ENCODE measurements at regions not wholly inside any gene's neighbourhood (a gene's known extent, or its start where the extent isn't known, plus 50 kb on each side); places are given as distances from the start of the nearest gene placed in this dataset.

- H3K27ac Mint-ChIP-seq, result no peak overlapping the region
- peaks cover 0 to 3% (median 0%) of the 10 kb centered on the region in 3 donors for H3K9me3 Mint-ChIP-seq
- Histone ChIP-seq H3K4me3 (ENCODE audit: control insufficient read depth in 1 of 2, extremely low read depth in 1 of 2, low read length in 1 of 2) (no peak overlapping the region), H3K27ac (ENCODE audit: low read length) (no peak overlapping the region), H3K36me3 (ENCODE audit: control insufficient read depth in 2 of 2, extremely low read depth in 1 of 2, insufficient read depth in 1 of 2, low read length in 1 of 2) (no peaks in the 10 kb centered on the region), H3K9me3 (no peaks in the 10 kb centered on the region), H3K4me1 (ENCODE audit: control insufficient read depth in 1 of 2, extremely low read depth in 1 of 2, insufficient read depth in 2 of 2, low read length in 2 of 2) (no peaks in the 10 kb centered on the region), H3K27me3 (replicated peaks in 1 of 2; ENCODE audit: control insufficient read depth in 2 of 2, extremely low read depth in 1 of 2, insufficient read depth in 2 of 2, low read length in 1 of 2) (peaks cover 0 to 5% of the 10 kb centered on the region in 2 experiments)
- WGBS (ENCODE audit: insufficient coverage), result no CpG with 5 or more reads among the region's 3 CpGs
- no peaks in the 10 kb centered on the region for H3K36me3 Mint-ChIP-seq
- H3K4me1 Mint-ChIP-seq, result no peaks in the 10 kb centered on the region
- peaks cover 0 to 8% of the 10 kb centered on the region in 2 donors for H3K27me3 Mint-ChIP-seq
- ChIA-PET CTCF (no interaction called here), POLR2A (no interaction called here)
- DNase-seq (peak in 6 of 35 experiments; percentile 3 to 60 (median 4)), ATAC-seq (replicated peaks in 1 of 4) (no peak)
- H3K4me3 Mint-ChIP-seq, result no peak overlapping the region
These were observed 691.8 kb downstream of the BCL11B start for GRCh38 chr14:98580131-98580678.

- POLR2A ChIA-PET, result no interaction called here
- Histone ChIP-seq H3K27me3 (replicated peaks in 1 of 2; ENCODE audit: control insufficient read depth in 2 of 2, extremely low read depth in 1 of 2, insufficient read depth in 2 of 2, low read length in 1 of 2) (peaks cover 0 to 5% of the 10 kb centered on the region in 2 experiments), H3K4me3 (ENCODE audit: control insufficient read depth in 1 of 2, extremely low read depth in 1 of 2, low read length in 1 of 2) (no peak overlapping the region), H3K27ac (ENCODE audit: low read length) (no peak overlapping the region), H3K36me3 (ENCODE audit: control insufficient read depth in 2 of 2, extremely low read depth in 1 of 2, insufficient read depth in 1 of 2, low read length in 1 of 2) (no peaks in the 10 kb centered on the region), H3K9me3 (no peaks in the 10 kb centered on the region), H3K4me1 (ENCODE audit: control insufficient read depth in 1 of 2, extremely low read depth in 1 of 2, insufficient read depth in 2 of 2, low read length in 2 of 2) (no peaks in the 10 kb centered on the region)
- H3K27ac Mint-ChIP-seq, result no peak overlapping the region
- peaks cover 0 to 8% of the 10 kb centered on the region in 2 donors for H3K27me3 Mint-ChIP-seq
- no peak overlapping the region for H3K4me3 Mint-ChIP-seq
- H3K9me3 Mint-ChIP-seq, result peaks cover 0 to 3% (median 0%) of the 10 kb centered on the region in 3 donors
- H3K36me3 Mint-ChIP-seq, result no peaks in the 10 kb centered on the region
- H3K4me1 Mint-ChIP-seq, result no peaks in the 10 kb centered on the region
- CTCF ChIA-PET, result interaction anchor here in 1 of 2 donors (0.6 kb wide), 1 partner anchor 533 kb away, joined by 3 read pairs; no protein-coding TSS in a partner anchor
- 73% methylated on average over 7 of the region's 7 CpGs for WGBS (ENCODE audit: insufficient coverage)
- DNase-seq, result no peak
- ATAC-seq (replicated peaks in 1 of 4), result no peak
These were observed 689.7 kb downstream of the BCL11B start for GRCh38 chr14:98582276-98582675.

- Mint-ChIP-seq H3K36me3 (no peaks in the 10 kb centered on the region), H3K9me3 (peaks cover 0 to 3% (median 3%) of the 10 kb centered on the region in 3 donors), H3K4me3 (no peak overlapping the region), H3K27me3 (no peaks in the 10 kb centered on the region), H3K4me1 (no peaks in the 10 kb centered on the region), H3K27ac (no peak overlapping the region)
- CTCF ChIA-PET, result no interaction called here
- 83% methylated on average over 5 of the region's 6 CpGs for WGBS (ENCODE audit: insufficient coverage)
- Histone ChIP-seq H3K36me3 (ENCODE audit: control insufficient read depth in 2 of 2, extremely low read depth in 1 of 2, insufficient read depth in 1 of 2, low read length in 1 of 2) (no peaks in the 10 kb centered on the region), H3K4me1 (ENCODE audit: control insufficient read depth in 1 of 2, extremely low read depth in 1 of 2, insufficient read depth in 2 of 2, low read length in 2 of 2) (no peaks in the 10 kb centered on the region), H3K4me3 (ENCODE audit: control insufficient read depth in 1 of 2, extremely low read depth in 1 of 2, low read length in 1 of 2) (no peak overlapping the region), H3K27ac (ENCODE audit: low read length) (no peak overlapping the region), H3K27me3 (replicated peaks in 1 of 2; ENCODE audit: control insufficient read depth in 2 of 2, extremely low read depth in 1 of 2, insufficient read depth in 2 of 2, low read length in 1 of 2) (no peaks in the 10 kb centered on the region), H3K9me3 (no peaks in the 10 kb centered on the region)
- POLR2A ChIA-PET, result no interaction called here
- no peak for ATAC-seq (replicated peaks in 1 of 4)
- DNase-seq, result no peak
These were observed 680.8 kb downstream of the BCL11B start for GRCh38 chr14:98591161-98591560.

GRCh38 chr14:98592611-98593170 is 679.3 kb downstream of the BCL11B start:
- Histone ChIP-seq H3K36me3 (ENCODE audit: control insufficient read depth in 2 of 2, extremely low read depth in 1 of 2, insufficient read depth in 1 of 2, low read length in 1 of 2) (no peaks in the 10 kb centered on the region), H3K4me3 (ENCODE audit: control insufficient read depth in 1 of 2, extremely low read depth in 1 of 2, low read length in 1 of 2) (no peak overlapping the region), H3K9me3 (peaks cover 4% of the 10 kb centered on the region), H3K27ac (ENCODE audit: low read length) (no peak overlapping the region), H3K4me1 (ENCODE audit: control insufficient read depth in 1 of 2, extremely low read depth in 1 of 2, insufficient read depth in 2 of 2, low read length in 2 of 2) (no peaks in the 10 kb centered on the region), H3K27me3 (replicated peaks in 1 of 2; ENCODE audit: control insufficient read depth in 2 of 2, extremely low read depth in 1 of 2, insufficient read depth in 2 of 2, low read length in 1 of 2) (no peaks in the 10 kb centered on the region)
- H3K9me3 Mint-ChIP-seq, result peaks cover 5 to 10% (median 10%) of the 10 kb centered on the region in 3 donors
- H3K27me3 Mint-ChIP-seq, result no peaks in the 10 kb centered on the region
- H3K4me3 Mint-ChIP-seq, result no peak overlapping the region
- no peak for ATAC-seq (replicated peaks in 1 of 4)
- no peak overlapping the region for H3K27ac Mint-ChIP-seq
- ChIA-PET CTCF (no interaction called here), POLR2A (no interaction called here)
- 87% methylated on average over 19 of the region's 21 CpGs for WGBS (ENCODE audit: insufficient coverage)
- H3K4me1 Mint-ChIP-seq, result no peaks in the 10 kb centered on the region
- peaks cover 4% of the 10 kb centered on the region for H3K36me3 Mint-ChIP-seq
- no peak for DNase-seq

- ChIA-PET POLR2A (no interaction called here), CTCF (no interaction called here)
- Histone ChIP-seq H3K27me3 (replicated peaks in 1 of 2; ENCODE audit: control insufficient read depth in 2 of 2, extremely low read depth in 1 of 2, insufficient read depth in 2 of 2, low read length in 1 of 2) (no peaks in the 10 kb centered on the region), H3K4me1 (ENCODE audit: control insufficient read depth in 1 of 2, extremely low read depth in 1 of 2, insufficient read depth in 2 of 2, low read length in 2 of 2) (no peaks in the 10 kb centered on the region), H3K9me3 (peaks cover 4% of the 10 kb centered on the region), H3K27ac (ENCODE audit: low read length) (no peak overlapping the region), H3K4me3 (ENCODE audit: control insufficient read depth in 1 of 2, extremely low read depth in 1 of 2, low read length in 1 of 2) (no peak overlapping the region), H3K36me3 (ENCODE audit: control insufficient read depth in 2 of 2, extremely low read depth in 1 of 2, insufficient read depth in 1 of 2, low read length in 1 of 2) (no peaks in the 10 kb centered on the region)
- 87% methylated on average over 7 of the region's 8 CpGs for WGBS (ENCODE audit: insufficient coverage)
- Mint-ChIP-seq H3K27me3 (no peaks in the 10 kb centered on the region), H3K36me3 (peaks cover 9% of the 10 kb centered on the region), H3K9me3 (peaks cover 5 to 16% (median 10%) of the 10 kb centered on the region in 3 donors), H3K4me1 (no peaks in the 10 kb centered on the region), H3K27ac (no peak overlapping the region), H3K4me3 (no peak overlapping the region)
- no peak for DNase-seq
- no peak for ATAC-seq (replicated peaks in 1 of 4)
These were observed 678.6 kb downstream of the BCL11B start for GRCh38 chr14:98593361-98593761.

GRCh38 chr14:98594156-98594555 is 677.8 kb downstream of the BCL11B start:
- Mint-ChIP-seq H3K27ac (no peak overlapping the region), H3K27me3 (no peaks in the 10 kb centered on the region), H3K9me3 (peaks cover 5 to 16% (median 10%) of the 10 kb centered on the region in 3 donors), H3K4me1 (no peaks in the 10 kb centered on the region), H3K36me3 (peaks cover 9% of the 10 kb centered on the region), H3K4me3 (no peak overlapping the region)
- no peaks in the 10 kb centered on the region for H3K27me3 ChIP-seq (replicated peaks in 1 of 2; ENCODE audit: control insufficient read depth in 2 of 2, extremely low read depth in 1 of 2, insufficient read depth in 2 of 2, low read length in 1 of 2)
- 100% methylated on average over 3 of the region's 5 CpGs for WGBS (ENCODE audit: insufficient coverage)
- H3K4me3 ChIP-seq (ENCODE audit: control insufficient read depth in 1 of 2, extremely low read depth in 1 of 2, low read length in 1 of 2), result no peak overlapping the region
- CTCF ChIA-PET, result no interaction called here
- DNase-seq, result no peak
- H3K27ac ChIP-seq (ENCODE audit: low read length), result no peak overlapping the region
- no peaks in the 10 kb centered on the region for H3K4me1 ChIP-seq (ENCODE audit: control insufficient read depth in 1 of 2, extremely low read depth in 1 of 2, insufficient read depth in 2 of 2, low read length in 2 of 2)
- POLR2A ChIA-PET, result no interaction called here
- ATAC-seq (replicated peaks in 1 of 4), result no peak
- H3K36me3 ChIP-seq (ENCODE audit: control insufficient read depth in 2 of 2, extremely low read depth in 1 of 2, insufficient read depth in 1 of 2, low read length in 1 of 2), result no peaks in the 10 kb centered on the region
- H3K9me3 ChIP-seq, result peaks cover 4% of the 10 kb centered on the region
